Hematopoietic multipotent progenitor cell treated with erythropoietin and hydrocortisone succinate and interleukin-3 and kit ligand, for 6 days (in vitro differentiated cells): ENCODE measurements at regions not wholly inside any gene's neighbourhood (a gene's known extent, or its start where the extent isn't known, plus 50 kb on each side); places are given as distances from the start of the nearest gene placed in this dataset.
"Not testable (repeated sequence)": the region's sequence is repeated elsewhere in the genome, so short reads cannot be mapped to it uniquely, and the experiment has no call there.

ENCODE experiments used
- DNase-seq: peaks from one replicate; pipeline ENCODE4 v3.0.0-alpha.2; 2015

DNA sequence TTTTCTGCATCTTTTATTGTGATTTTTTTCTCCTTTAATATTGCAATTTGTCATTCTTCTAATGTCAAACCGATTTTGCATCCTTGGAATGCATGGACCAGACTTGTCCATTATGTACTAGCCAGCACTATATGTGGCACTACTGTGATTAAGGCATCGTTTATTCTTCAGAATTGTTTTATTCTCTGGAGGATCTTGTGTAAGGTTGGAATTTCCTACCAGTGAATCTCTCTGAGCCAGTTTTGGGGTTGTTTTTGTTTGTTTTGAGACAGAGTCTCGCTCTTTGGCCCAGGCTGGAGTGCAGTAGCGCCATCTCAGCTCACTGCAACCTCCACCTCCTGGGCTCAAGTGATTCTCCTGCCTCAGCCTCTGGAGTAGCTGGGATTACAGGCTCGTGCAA is 58.5 kb downstream of the IGLL5 start:
- no peak for DNase-seq

DNA sequence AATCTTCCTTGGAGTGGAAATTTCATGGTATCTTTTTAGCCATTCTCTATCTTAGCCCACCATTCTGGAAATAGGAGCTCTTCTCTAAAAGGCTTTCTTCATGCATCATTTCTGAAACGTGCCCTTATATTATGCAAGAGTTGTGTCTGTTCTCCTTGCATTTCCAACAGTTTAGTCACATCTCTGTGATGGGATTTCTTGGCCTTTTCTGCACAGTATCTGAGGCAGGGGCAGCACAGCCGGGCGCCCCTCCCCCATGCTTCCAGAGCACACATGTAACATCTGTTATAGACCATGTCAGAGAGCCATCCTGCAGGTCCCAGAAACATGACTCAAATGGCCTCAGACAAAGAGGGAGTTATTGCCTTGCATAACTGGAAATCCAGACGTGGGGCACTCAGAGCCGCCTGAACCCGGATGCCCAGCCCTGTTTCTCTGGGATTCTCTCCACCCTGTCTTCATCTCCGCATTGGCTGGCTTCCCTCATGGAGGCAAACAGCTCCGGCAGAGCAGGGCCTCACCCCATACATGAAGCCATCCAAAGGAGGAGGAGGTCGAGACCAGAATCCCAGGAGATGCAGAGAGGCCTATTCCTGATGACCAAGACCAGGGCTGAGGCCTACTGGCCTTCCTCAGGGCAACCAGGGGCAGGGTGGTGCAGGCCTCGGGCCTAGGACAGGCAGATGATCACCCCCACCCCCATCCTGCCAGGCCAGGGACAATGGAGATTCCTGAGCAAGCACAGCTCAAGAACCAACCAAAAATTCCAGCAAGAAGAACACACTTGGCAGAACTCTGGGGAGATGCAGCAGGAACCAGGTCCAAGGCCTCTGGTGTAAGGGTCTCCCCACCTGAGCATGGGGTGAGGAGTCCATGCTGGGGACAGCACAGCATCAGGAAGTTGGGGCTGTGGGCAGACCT is 61.3 kb downstream of the IGLL5 start:
- no peak for DNase-seq

DNA sequence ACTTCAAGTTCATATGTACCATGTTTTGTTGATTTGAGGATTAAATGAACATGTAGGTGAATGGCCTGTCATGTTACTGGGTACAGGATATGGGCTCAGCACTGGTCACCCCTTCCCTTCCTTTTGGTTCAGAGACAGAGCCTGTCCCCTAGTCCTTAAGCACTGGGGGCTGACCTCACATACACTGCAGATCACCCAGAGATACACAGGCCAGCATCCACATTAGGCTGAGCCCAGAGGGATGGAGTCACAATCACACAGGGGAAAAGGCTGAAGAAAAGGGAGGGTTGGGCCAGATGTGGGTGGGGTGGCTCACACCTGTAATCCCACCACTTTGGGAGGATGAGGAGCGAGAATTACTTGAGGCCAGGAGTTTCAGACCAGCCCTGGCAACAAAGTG is 62.3 kb downstream of the IGLL5 start:
- DNase-seq: no peak

DNA sequence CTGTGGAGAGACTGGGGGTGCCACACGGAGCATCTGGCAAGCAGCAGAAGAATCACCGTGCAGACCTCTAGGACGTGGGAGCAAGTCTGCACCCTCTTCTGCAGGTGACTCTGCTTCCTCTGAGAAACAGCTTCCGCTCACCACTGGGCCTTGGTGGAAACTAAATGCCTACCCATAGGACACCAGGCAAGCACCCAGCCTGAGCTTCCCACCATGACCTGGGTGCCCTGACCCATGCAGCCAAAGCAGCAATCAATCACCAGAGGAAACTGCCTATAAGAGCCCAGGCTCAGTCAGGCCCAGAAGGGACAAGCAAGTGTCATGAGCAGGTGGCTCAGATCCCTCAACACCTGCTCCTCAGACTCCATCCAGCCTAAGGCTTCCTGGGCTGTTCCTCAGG is 63.4 kb downstream of the IGLL5 start:
- DNase-seq: no peak

DNA sequence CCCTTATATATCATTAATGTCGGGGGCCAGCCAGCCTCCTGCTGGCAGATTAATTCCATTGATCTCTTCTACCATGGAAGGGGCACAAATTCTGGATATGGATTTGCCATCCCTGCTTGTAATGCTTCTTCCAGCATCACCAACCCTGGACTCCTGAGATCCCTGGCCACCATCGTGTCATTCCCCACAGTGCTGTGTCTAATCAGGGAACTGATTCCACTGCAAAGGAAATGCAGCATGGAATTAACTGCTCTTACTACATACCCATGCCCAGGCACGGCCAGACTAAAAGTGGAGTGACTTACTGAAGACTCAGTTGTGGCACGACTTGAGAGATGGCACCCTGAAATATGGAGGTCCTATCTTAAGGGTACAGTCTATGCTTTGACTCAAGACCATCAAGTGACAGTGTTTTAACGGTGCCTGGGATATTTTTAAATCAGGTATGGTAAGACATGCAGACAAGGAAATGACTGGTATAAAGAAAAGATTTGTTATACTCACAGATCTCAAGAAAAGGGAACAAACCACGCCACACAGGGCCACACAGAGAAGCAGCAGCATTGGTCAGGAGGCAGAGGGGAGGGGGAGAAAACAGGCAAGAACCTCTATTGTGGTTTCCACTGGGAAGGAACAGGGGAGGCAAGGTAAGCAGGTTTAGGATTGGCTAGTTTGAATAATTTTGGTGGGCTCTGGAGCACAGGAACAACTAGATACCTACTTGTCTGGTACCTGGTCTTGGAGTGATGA is 65.1 kb downstream of the IGLL5 start:
- no peak for DNase-seq

DNA sequence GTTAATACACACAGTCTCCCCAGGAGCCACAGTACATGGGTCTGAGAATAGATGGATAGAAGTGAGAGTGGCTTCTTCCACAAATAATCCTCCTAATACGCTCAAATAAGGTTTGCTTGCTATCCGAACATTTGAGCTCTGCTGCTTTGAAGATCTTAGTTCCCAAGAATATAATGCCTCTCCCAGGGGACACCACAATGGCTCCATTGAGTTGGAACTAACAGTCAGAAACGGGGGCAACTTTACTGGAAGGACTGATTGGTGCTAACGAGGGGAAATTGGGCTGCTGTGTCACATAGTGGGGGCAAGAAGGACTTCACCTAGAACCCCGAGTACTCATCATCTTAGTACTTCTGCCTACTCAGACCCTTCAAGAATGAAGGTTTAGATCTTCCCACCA is 66.2 kb downstream of the IGLL5 start:
- DNase-seq: no peak

DNA sequence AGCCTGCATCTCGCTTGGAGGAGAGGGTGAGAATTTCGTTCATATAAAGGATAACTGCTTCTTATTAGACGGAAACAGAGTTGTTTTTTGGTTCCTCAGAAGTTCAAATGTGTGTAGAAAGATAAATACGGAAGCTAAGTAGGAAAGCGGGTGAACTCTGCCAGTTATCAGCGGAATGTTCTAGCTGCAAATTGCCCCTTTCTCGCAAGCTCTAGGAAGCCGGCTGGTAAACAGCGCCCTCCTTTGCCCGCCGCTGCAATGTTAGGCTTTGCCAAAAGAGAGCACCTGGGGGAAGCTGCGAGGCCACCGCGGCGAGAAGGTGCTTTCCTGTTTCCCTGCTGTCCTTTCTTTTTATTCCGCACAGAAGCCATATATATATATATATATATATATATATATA is 67.0 kb downstream of the IGLL5 start:
- peak; percentile 54 for DNase-seq

DNA sequence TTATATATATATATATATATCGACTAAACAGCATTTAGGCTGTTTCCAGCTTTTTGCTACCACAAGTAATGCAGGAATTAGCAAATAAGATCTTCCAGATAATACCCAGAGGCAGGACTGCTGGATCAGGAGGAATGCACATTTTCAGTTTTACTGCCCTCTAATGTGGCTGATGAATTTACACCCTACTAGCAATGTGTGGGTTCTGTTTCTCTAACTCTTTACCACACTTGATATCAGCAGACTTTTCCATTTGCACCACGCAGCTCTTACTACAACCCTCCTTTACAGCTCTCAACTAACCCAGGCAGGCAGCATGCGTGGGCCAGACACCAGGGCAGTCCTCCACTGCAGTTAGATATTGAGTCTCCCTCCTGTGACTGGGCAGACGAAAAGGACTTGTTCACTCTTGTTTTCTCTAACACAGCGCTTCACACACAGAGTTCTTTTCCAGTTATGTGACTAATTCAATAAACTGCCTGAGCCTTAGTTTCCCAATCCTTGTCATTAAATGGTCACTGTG is 67.7 kb downstream of the IGLL5 start:
- DNase-seq: no peak

DNA sequence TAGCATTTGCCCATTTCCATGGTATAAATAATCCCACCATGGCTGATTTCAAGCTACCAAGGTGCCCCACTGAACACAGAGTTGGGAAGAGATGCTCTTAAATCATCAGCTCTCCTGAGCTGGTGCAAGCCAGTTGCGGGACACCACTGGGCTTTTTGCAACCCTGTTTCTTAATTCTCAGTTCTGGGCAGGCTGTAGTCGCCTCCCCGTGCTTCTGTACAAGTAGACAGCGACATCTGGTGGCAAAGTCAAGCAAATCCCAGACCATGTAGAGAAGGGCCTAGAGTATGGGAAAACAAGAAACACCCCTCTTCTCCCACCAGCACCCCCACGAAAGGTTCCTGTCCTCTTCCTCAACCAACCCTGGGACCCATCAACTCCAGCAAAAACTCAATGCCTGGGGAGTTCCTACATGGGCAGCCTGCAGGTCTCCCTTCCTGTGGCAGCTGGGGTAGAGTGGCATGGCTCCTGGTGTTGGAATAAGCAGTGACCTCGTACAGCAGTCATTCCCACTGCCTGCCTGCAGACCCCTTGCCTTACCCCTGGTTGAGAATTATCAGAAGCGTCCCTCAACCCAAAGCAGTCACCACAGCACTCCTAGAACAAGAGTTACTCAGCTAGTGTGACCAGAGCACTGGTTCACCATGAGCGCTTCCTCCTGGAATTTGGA is 68.4 kb downstream of the IGLL5 start:
- peak; percentile 86 for DNase-seq

DNA sequence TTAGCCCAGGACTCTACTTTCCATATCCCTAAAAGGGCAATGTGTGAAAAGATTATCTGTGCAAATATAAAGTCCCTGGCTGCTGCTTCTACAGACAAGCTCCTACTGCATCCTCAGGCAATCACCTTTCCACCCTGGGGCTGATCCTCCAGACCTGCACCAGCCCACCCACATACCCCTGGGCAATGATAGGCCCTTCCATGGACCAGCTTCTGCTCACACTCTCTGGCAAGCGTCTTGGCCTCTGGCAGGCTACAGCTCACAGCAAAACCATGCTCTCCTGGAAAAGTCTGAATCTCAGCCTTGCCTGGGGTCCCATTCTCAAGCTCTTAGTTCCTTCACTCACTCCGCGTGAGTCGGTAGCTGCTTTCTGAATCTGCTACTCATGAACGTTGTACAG is 69.5 kb downstream of the IGLL5 start:
- no peak for DNase-seq

DNA sequence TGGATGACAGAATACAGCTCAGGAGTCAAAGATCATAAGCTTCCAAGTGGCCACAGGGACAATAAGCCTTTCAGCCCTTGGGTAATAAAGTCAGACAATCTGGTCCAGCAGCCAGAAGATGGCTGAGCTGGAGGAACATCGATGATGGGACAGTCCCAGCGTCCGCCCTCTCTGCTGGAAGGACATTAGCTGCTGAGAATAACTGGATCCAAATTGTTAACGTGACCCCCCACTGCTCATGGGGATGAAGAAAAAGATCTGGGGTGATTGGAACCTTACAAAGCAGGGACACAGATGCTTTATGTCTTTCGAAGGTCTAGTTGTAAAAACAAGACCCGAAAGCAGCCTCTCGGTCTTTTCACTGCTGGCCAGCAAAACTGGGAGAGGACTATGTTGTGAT is 71.0 kb downstream of the IGLL5 start:
- DNase-seq: no peak

DNA sequence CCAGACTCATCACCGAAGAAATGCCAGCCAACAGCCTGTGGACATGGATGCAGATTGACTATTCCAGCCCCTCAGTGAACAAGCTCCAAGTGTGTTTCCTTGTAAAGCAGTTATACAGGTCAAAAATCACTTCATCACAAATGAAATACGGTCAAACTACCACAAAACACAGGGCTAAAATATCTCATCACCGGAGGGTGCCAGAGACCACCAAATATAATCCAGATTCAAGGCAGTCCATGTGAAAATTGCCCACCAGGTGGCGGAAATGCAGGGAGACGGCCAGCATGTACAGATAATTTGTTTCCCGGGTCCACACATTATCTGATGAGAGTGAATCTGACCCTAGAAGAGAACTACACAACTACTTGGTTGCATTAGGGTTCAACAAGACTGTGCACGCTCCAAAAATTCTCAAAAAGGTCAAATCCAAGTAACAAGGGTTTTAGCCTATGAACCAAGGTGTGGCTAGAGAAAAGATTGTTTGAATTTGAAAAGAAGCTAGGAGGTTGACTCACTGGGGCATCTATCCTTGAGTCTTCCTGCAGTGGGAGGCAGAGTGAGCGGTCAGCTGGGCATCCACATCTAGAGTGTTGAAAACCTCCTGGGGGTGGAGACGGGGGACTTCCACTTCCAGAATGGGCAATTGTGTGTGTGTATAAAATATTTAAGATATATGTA is 71.7 kb downstream of the IGLL5 start:
- DNase-seq: peak; percentile 88

DNA sequence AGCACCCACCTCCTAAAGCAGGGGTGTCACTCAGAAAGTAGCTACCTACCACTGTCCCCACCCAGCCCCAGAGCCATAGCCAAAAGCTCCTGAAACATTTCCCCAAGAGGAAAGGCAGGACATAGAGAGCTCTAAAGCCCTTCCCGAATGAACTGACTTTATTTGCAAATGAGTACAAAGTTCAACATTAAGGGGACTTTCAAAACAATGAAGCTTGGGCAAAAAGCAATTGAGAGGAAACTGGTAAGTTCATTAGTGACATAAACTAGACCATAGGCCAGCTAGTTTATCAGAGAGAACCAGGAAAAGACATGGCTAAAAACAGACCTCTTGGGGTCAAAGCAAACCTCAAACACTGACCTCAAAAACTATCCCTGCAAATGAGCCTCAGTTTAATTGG is 72.7 kb downstream of the IGLL5 start:
- no peak for DNase-seq

DNA sequence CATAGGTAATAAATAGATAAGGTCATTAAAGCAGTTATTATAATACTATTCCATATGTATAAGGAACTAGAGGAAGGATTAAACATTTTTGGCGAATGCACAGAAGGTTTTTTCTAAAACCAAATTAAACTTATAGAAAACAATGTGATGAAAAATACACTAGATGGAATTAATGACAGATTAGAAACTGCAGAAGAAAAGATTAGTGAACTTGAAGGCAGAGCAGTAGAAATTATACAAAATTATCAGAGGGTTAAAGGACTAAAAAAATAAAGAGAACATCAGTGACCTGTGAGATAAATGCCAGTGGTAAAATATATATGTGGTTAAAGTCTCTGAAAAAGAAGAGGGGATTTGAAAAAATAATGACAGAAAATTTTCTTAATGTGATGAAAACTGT is 74.0 kb downstream of the IGLL5 start:
- no peak for DNase-seq

DNA sequence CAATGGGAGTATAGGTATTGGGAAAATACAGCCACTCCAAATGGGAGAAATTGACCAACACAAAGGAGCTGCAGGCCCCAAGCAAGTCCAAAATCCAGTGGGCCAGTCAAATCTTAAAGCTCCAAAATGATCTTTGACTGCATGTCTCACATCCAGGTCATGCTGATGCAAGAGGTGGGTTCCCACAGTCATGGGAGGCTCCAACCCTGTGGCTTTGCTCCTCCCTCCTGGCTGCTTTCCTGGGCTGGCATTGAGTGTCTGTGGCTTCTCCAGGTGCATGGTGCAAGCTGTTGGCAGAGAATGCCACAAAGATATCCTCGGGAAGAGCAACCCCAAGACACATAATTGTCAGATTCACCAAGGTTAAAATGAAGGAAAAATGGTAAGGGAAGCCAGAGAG is 80.8 kb downstream of the IGLL5 start:
- no peak for DNase-seq

DNA sequence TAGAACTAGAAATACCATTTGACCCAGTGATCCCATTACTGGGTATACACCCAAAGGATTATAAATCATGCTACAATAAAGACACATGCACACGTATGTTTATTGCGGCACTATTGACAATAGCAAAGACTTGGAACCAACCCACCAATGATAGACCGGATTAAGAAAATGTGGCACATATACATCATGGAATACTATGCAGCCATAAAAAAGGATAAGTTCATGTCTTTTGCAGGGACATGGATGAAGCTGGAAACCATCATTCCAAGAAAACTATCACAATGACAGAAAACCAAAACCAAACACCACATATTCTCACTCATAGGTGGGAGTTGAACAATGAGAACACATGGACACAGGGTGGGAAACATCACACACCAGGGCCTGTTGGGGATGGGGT is 85.0 kb downstream of the IGLL5 start:
- DNase-seq: not testable (repeated sequence)

DNA sequence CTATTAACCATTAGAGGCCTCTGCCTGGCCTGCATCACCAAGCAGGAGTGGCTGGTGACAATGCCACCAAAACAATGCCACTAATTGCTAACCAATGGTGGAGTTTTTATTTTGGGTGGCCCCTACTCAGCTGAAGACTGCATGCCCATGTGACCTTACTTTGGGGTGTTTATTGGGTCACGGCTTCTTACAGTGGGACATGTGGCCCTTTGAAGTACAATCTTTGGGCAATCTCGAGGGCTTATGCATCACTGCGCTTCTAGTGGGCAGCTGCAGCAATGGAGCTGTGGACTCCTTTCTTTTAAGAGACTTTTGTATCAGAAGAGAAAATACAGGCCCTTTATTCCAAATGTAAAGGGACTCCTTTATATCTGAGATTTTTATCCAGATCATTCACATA is 85.7 kb downstream of the IGLL5 start:
- DNase-seq: no peak

DNA sequence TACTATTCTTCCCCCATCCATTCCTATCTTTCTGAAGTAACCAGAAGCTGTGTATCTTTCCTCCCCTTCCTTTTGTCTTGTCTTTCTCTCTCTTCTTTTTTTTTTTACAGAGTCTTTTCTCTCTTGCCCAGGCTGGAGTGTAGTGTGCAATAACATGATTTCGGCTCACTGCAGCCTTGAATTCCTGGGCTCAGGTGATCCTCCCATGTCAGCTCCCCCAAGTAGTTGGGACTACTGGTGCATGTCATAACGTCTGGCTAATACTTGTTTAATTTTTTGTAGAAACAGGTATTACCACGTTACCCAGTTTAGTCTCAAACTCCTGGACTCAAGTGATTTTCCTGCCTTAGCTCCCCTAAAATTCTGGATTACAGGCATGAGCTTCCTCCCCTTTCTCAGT is 86.5 kb downstream of the IGLL5 start:
- no peak for DNase-seq

DNA sequence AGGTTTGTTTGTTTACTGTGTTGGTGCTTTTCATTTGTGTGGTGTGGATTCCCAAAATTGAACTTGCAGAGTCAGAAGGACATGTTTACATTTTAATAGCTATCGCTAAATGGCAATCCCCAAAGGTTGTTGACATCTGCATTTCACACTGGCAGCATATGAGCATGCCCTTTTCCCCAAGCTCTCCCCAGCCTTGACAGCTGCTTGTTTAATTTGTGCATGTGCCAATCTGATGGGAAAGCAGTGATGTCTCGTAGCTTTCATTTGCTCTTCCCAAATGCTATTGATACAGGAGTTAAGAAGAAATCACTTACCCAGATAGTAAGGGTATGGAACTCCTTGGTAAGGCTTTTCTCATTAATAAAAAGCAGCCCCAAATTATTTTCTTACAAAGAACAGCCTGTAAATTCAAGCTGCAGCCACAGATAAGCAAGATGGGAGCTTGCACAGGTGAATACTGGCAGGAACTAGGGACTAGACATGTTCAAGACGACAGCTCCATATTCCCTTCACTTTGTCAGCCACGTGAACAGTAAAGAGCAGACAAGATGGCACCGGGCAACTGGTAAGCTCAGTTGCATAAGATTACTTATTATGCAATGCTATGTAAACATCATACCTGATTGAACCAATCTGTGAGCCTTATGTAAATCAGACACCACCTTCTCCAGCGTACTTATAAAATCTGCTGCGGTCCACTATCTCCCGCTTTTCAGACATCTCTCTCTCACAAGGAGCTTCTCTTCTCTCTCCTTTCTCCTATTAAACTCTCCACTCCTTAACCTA is 87.4 kb downstream of the IGLL5 start:
- no peak for DNase-seq

DNA sequence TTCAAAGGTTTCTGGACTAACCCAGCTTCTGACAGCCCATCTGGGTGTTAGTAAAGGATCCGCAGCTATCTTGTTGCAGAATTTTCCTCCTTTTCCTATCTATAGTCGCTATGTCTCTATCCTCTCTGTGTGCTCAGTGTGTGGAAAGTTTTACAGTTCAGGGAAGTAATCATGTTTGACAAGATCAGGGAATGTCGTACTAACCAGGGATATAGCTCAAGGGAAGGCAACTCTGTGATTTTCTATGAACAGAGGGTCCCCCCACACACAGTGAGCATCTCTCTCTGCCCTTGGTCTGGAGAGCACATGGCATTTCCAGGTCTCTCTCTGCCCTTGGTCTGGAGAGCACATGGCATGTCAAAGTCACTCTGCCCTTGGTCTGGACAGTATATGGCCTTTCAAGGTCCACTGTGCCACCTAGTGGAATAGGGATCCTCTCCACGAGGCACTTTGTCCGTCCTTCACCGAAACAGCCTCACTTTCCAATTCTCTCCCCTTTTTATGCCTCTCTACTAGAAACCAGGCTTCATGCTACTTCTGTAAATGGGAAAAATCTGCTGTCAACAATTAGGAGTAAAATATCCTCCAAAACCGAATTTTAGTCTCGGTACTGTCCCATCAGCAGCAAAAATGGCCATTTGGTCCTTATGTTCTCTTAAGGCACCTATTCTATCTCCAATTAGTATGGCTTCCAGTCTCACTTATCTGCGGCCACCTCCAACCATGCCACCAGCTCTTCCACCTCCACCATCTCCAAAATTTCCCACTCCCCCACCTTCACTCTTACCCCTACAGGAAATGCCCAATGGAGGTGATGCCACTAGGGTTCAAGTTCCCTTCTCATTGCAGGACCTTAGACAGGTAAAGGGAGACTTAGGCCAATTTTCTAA is 88.7 kb downstream of the IGLL5 start:
- DNase-seq: no peak
